GM18511 (cell line): ENCODE measurements at regions not wholly inside any gene's neighbourhood (a gene's known extent, or its start where the extent isn't known, plus 50 kb on each side); places are given as distances from the start of the nearest gene placed in this dataset.

Experiments used
- ATAC-seq: cut with Tn5 transposase; IDR thresholded peaks from one replicate; pipeline ENCODE4 v1.9.1; 2021; ENCODE audit warnings: mild to moderate bottlenecking, moderate library complexity; ENCODE audit not compliant: unreplicated experiment

- no peak for ATAC-seq
Observed at GRCh38 chr1:63033211-63033610, 249.3 kb downstream of the ATG4C start.

- ATAC-seq, result no peak
Observed at GRCh38 chr1:63034256-63034655, 250.3 kb downstream of the ATG4C start.

GRCh38 chr1:63038586-63038985, 254.7 kb downstream of the ATG4C start:
- ATAC-seq, result no peak

GRCh38 chr1:63041660-63042059, 257.7 kb downstream of the ATG4C start:
- no peak for ATAC-seq

- no peak for ATAC-seq
Observed at GRCh38 chr1:63042278-63042677, 258.3 kb downstream of the ATG4C start.

DNA sequence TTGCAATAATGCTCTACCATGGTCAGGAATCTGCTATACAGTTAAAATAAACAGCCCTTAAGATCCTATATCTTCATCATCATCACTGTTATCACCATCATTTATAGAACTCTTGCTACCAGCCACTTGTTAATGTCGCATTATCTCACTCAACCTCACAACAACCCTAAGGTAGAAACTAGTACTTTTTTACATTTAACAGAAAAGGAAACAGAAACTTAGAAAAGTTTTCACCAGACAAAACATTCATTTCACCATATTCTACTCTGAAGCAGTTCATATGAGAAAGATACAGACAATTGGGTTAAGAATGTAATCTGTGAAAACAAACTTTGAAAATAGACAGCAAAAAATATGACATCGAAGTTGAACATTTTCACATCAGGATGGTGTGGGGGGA, 262.6 kb downstream of the ATG4C start:
- ATAC-seq, result no peak

DNA sequence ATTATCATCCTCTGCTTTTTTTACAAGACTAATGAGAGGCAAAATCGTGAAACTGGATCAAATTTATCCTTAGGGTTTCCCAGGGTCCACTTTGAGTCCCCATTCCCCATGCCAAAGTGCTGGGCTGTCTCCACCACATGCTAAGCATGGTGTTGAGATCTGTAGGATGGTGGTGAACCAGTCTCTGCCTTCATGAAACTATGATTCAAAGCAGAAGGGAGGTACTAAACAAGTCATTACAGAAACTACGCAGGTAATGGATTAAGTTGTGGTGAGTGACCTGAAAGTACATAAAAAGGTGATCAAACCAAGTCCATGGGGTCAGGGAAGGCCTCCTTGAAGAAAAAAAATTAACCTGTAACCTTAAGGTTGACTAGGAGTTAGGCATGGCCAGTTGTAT, 265.2 kb downstream of the ATG4C start:
- no peak for ATAC-seq

DNA sequence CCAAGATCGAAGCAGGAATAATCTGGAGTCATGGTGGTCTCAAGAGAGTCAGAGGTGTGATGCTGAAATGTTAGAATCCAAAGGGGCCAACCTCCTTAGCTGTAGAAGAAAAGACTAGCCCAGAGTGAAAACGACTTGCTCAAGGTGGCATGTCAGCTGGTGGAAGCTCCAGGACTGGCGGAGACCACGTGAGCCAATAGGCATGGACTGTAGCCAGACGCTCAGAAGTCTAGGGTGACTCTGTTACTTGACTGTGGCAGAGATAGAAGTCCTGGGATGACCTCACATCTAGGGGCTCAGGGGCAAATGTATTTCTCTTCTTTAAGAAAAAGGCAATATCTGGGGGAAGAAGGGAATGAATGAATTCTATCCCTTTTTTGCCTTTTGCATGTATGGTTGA, 267.4 kb downstream of the ATG4C start:
- ATAC-seq, result no peak

DNA sequence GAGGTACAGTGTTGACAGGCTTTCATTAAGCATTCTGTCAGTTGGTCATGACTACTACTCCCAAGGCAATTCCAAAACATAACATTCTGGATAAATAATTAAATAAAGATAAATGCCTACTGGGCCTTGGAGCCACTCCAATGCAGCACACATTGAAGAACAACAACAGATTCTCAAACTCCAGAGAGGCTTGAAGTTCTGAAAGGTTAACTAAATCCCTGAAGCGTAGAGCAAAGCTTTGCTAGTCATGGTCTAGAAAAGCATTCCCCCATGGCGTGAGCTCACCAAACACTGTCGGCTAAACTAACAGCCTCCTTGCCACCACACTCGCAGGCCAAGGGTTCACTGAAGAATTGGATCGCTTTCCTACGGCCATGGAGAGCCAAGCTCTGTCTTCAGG, 268.0 kb downstream of the ATG4C start:
- no peak for ATAC-seq

DNA sequence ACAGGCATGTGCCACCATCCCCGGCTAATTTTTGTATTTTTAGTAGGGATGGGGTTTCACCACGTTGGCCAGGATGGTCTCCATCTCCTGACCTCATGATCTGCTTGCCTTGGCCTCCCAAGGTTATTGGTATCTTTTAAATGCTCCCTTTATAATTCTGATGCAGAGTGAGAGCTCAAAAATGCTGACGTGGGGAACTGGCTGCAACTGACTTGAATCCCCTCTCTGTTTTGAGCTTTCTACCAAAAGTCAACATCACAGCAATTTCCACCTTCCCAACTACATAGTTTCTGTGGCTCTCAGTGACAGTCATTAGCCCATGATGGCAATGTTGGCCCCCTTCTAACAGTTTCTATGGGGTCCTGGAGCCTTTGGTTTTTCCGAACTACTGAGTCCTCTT, 268.2 kb upstream of the FOXD3 start:
- ATAC-seq, result no peak

DNA sequence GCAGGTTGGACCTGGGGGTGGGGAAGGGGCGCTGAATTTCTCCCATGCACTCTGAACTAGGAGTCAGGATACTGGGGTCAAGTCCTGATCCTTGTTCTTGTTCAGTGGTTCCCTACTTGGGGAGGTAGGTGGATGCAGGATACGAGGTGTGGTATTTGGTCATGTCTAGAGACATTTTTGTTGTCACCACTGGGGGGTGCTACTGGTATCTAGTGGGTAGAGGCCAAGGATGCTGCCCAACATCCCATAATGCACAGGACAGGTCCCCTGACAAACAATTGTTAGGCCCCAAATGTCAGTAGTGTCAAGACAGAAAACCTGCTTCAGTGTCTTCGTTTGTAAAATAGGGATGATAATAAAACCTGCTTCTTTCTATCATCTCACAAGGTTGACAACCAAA, 259.0 kb upstream of the FOXD3 start:
- ATAC-seq, result no peak

GRCh38 chr1:63064135-63064534, 258.2 kb upstream of the FOXD3 start:
- ATAC-seq, result no peak

DNA sequence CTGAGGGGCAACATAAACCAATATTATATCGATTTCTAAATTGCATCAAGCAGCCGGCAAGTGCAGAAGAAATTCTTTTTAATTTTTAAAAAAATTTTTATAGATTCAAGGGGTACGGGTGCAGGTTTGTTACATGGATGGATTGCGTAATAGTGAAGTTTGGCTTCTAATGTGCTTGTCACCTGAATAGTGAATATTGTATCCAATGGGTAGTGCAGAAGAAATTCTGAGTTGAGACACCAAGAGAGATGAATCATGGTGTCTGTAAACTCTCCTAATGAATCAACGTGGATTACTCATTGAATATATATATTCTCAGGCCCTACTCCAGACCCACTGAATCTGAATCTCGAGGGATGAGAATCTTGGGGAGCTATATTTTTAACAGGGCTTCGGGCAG, 253.7 kb upstream of the FOXD3 start:
- ATAC-seq, result no peak

GRCh38 chr1:63069214-63069613, 253.2 kb upstream of the FOXD3 start:
- ATAC-seq, result no peak

DNA sequence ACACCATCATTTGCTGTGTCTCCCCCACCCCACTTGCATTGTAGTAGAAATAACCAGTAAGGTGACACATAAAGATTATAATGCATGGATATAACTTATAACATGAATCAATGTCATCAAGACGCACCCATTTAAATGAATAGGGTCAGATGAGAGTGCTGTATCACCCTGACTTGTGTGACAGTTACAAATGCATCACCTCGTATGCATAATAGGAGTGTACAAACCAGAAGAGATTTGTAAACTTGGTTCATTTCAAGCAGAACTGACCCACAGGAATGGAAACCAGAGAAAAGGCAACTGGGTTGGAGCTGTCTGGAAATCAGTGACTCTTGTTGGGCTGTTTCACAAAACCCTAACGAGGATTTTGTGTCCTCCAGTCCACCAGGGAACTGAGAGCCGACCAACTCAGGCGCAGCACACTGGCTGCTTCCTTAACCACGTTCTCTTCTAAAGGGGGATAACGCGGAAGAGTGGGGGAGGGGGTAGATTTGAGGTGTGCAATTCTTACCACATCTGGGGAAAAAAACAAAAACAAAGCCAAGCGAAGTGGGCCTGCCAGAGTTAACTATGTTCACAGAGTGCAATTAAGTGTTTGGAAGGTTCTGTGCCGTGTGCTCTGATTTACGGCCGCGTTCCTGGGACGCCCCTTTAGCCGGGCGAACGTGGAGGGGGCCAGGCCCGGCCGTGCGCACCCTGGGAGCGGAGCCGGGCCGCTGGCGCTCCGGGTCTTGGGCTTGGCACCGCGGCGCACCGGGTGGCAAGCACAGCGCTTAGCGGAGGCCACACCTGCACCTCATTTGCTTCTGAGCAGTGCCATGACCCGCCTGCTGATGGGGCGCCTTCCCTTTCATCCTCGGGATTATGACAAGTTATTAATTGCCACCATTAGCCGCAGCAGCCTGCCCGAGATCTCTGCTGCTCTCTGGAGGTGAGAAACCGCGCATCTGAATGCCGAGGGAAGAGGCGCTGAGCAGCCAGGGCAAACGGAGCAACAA, 248.8 kb upstream of the FOXD3 start:
- ATAC-seq, result no peak

- ATAC-seq, result no peak
Observed at GRCh38 chr1:63074321-63074720, 248.0 kb upstream of the FOXD3 start.

- ATAC-seq, result no peak
Observed at GRCh38 chr1:63082766-63083165, 239.6 kb upstream of the FOXD3 start.

DNA sequence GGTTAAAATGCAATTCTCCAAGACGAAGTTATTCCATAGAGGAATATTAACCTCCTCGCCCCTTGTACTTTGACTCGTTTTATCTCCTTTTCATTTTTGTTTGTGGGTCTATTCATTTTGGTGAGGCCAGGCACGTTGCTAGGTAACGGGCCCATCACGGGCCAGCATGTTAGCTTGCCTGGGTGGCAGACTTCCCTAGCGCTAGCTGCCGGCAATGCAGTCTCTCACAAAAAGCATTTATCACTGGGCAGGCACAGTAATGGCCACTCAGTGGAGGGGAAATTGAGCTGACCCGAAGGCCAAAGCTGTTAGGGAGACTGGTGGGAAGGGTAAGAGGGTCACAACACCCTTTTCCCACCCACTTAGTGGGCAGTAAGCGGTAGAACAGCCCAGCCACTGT, 234.4 kb upstream of the FOXD3 start:
- no peak for ATAC-seq

GRCh38 chr1:63099188-63099587, 223.2 kb upstream of the FOXD3 start:
- ATAC-seq, result no peak

GRCh38 chr1:63101336-63101735, 221.0 kb upstream of the FOXD3 start:
- no peak for ATAC-seq

GRCh38 chr1:63103682-63104081, 218.7 kb upstream of the FOXD3 start:
- no peak for ATAC-seq

GRCh38 chr1:63107066-63107465, 215.3 kb upstream of the FOXD3 start:
- ATAC-seq, result no peak

DNA sequence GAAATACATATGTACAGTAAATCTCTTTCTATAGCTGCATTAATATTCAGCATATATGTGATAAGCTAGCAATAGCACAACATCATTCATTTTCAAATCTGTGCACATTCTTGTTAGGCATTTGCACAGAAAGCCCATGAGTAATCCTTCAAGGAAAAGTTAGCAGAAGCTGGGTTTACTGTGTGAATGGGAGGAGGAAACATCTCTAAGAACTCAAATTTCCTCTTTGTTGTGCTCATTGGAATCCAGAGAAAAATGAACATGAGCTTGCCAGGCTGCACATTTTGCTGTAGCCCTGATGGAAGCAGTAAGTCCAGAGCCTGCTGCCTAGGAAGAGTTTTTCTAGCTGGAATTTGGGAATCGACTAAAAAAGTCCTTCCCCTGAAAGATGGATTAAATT, 214.2 kb upstream of the FOXD3 start:
- no peak for ATAC-seq
